Hepatocyte (in vitro differentiated cells): ENCODE measurements at regions not wholly inside any gene's neighbourhood (a gene's known extent, or its start where the extent isn't known, plus 50 kb on each side); places are given as distances from the start of the nearest gene placed in this dataset.

Source experiments
- DNase-seq: peaks from one replicate; pipeline ENCODE4 v3.0.0-alpha.2; 2016; ENCODE audit warnings: low spot score
- H2AFZ ChIP-seq: fragments of 200-600 bp; sonication (generic); 2 replicates; pipeline ENCODE4 v1.6.0; 2016; ENCODE audit warnings: antibody characterized with exemption, mild to moderate bottlenecking
- H3K27ac ChIP-seq: fragments of 200-600 bp; sonication (generic); 2 replicates; pipeline ENCODE4 v1.5.1; 2016; ENCODE audit warnings: mild to moderate bottlenecking
- H3K27me3 ChIP-seq: fragments of 200-600 bp; sonication (generic); 2 replicates; pipeline ENCODE4 v1.6.1; 2016
- H3K36me3 ChIP-seq: fragments of 200-600 bp; sonication (generic); replicated peaks from 2 replicates; pipeline ENCODE4 v1.5.1; 2016; ENCODE audit warnings: low read depth; ENCODE audit not compliant: insufficient read depth
- H3K4me1 ChIP-seq: fragments of 200-600 bp; sonication (generic); 2 replicates; pipeline ENCODE4 v1.5.1; 2016; ENCODE audit warnings: mild to moderate bottlenecking, moderate library complexity; ENCODE audit not compliant: insufficient read depth
- H3K4me2 ChIP-seq: fragments of 200-600 bp; sonication (generic); 2 replicates; pipeline ENCODE4 v1.6.0; 2016
- H3K4me3 ChIP-seq: fragments of 200-600 bp; sonication (generic); 2 replicates; pipeline ENCODE4 v1.5.1; 2016; ENCODE audit warnings: mild to moderate bottlenecking
- H3K79me2 ChIP-seq: fragments of 200-600 bp; sonication (generic); 2 replicates; pipeline ENCODE4 v1.6.0; 2017; ENCODE audit warnings: mild to moderate bottlenecking
- H3K9me2 ChIP-seq: fragments of 200-600 bp; sonication (generic); replicated peaks from 2 replicates; pipeline ENCODE4 v1.6.0; 2017; ENCODE audit warnings: mild to moderate bottlenecking; ENCODE audit not compliant: insufficient read depth
- H3K9me3 ChIP-seq: fragments of 200-600 bp; sonication (generic); 2 replicates; pipeline ENCODE4 v1.5.1; 2016; ENCODE audit warnings: low read depth, mild to moderate bottlenecking
- H4K20me1 ChIP-seq: fragments of 200-600 bp; sonication (generic); 2 replicates; pipeline ENCODE4 v1.6.0; 2016; ENCODE audit warnings: mild to moderate bottlenecking; ENCODE audit not compliant: insufficient read depth, poor library complexity, severe bottlenecking
- CTCF ChIP-seq: fragments of 200-600 bp; sonication (generic); IDR thresholded peaks from 2 replicates; pipeline ENCODE4 v1.5.1; 2016; ENCODE audit warnings: antibody characterized with exemption, mild to moderate bottlenecking; ENCODE audit not compliant: poor library complexity
- EZH2 ChIP-seq: fragments of 200-600 bp; sonication (generic); IDR thresholded peaks from 2 replicates; pipeline ENCODE4 v1.6.1; 2016; ENCODE audit warnings: antibody characterized with exemption, mild to moderate bottlenecking, borderline replicate concordance
- EZH2phosphoT487 ChIP-seq: fragments of 200-600 bp; sonication (generic); IDR thresholded peaks from one replicate; pipeline ENCODE4 v1.6.1; 2018; ENCODE audit warnings: antibody characterized with exemption, mild to moderate bottlenecking, low read depth, moderate library complexity; ENCODE audit not compliant: unreplicated experiment, severe bottlenecking
- WGBS: methylation state at CpG from one replicate; pipeline ENCODE4 v1.1.6; 2016; ENCODE audit warnings: low lambda C conversion rate; ENCODE audit errors: missing lambda C conversion rate; 5-methylcytosine and 5-hydroxymethylcytosine counted together

- H3K79me2 ChIP-seq: no peaks in the 10 kb centered on the region
- no peak for TF ChIP-seq EZH2
- TF ChIP-seq EZH2phosphoT487: no peak
- TF ChIP-seq CTCF: no peak
- no peak overlapping the region for H2AFZ ChIP-seq
- H3K4me2 ChIP-seq: no peak overlapping the region
- no peaks in the 10 kb centered on the region for H3K4me1 ChIP-seq
- no peak for DNase-seq
- no peaks in the 10 kb centered on the region for H4K20me1 ChIP-seq
- H3K36me3 ChIP-seq: no peaks in the 10 kb centered on the region
- no peaks in the 10 kb centered on the region for H3K9me2 ChIP-seq
- H3K4me3 ChIP-seq: no peak overlapping the region
- H3K27ac ChIP-seq: no peak overlapping the region
- WGBS: 77% methylated on average over 4 of the region's 4 CpGs
- peaks cover 3% of the 10 kb centered on the region for H3K27me3 ChIP-seq
- H3K9me3 ChIP-seq: no peaks in the 10 kb centered on the region
These were observed 145.3 kb upstream of the RASA1 start for GRCh38 chr5:87122151-87122977.

- no peak overlapping the region for H3K27ac ChIP-seq
- H3K9me2 ChIP-seq: no peaks in the 10 kb centered on the region
- no peak for DNase-seq
- TF ChIP-seq CTCF (no peak), EZH2phosphoT487 (no peak), EZH2 (no peak)
- no peaks in the 10 kb centered on the region for H3K9me3 ChIP-seq
- no peaks in the 10 kb centered on the region for H3K79me2 ChIP-seq
- no peak overlapping the region for H3K4me3 ChIP-seq
- no peaks in the 10 kb centered on the region for H4K20me1 ChIP-seq
- no peak overlapping the region for H3K4me2 ChIP-seq
- H3K27me3 ChIP-seq: peaks cover 3% of the 10 kb centered on the region
- no peaks in the 10 kb centered on the region for H3K36me3 ChIP-seq
- no peak overlapping the region for H2AFZ ChIP-seq
- no peaks in the 10 kb centered on the region for H3K4me1 ChIP-seq
These were observed 141.9 kb upstream of the RASA1 start for GRCh38 chr5:87125766-87126165.

- Histone ChIP-seq H3K9me3 (no peaks in the 10 kb centered on the region), H4K20me1 (no peaks in the 10 kb centered on the region), H3K4me1 (no peaks in the 10 kb centered on the region), H3K36me3 (no peaks in the 10 kb centered on the region), H3K27me3 (peaks cover 3% of the 10 kb centered on the region), H3K9me2 (no peaks in the 10 kb centered on the region), H3K4me3 (no peak overlapping the region), H3K27ac (no peak overlapping the region), H2AFZ (no peak overlapping the region), H3K79me2 (no peaks in the 10 kb centered on the region), H3K4me2 (no peak overlapping the region)
- 72% methylated on average over 3 of the region's 3 CpGs for WGBS
- DNase-seq: no peak
- TF ChIP-seq EZH2phosphoT487 (no peak), EZH2 (no peak), CTCF (no peak)
These were observed 140.8 kb upstream of the RASA1 start for GRCh38 chr5:87126869-87127268.
